ENCODE measurements at regions not wholly inside any gene's neighbourhood (a gene's known extent, or its start where the extent isn't known, plus 50 kb on each side); places are given as distances from the start of the nearest gene placed in this dataset.

DNA sequence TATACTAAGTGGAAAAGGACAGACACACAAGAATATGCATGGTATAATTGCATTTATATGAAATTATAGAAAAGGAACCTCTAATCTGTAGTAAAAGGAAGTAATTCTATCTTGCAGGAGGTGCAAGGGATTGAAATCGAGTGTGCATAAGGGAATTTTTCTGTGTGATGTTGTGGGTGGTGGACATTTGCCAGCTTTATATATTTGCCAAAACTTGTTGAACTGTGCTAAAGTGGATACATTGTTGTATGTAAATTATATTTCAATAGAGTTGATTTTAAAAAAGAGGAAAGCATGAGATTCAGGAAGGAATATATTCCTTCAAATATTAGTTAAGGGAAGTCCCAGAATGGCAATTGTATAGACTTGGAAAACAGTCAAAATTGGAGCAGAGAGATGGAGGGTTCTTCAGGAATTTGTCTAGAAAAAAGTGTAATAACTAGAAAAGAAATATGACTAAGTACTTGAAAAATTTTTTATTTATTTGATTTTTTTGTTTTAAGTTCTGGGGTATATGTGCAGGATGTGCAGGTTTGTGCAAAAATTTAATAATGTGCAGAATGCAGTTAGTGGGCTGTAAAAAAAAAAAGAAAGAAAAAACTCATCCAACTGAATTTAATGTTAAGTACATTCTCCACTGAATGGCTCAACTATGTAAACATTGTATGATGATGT is 96.1 kb downstream of the ARL4A start:
- no peak for DNase-seq (ENCODE audit: low read depth)

DNA sequence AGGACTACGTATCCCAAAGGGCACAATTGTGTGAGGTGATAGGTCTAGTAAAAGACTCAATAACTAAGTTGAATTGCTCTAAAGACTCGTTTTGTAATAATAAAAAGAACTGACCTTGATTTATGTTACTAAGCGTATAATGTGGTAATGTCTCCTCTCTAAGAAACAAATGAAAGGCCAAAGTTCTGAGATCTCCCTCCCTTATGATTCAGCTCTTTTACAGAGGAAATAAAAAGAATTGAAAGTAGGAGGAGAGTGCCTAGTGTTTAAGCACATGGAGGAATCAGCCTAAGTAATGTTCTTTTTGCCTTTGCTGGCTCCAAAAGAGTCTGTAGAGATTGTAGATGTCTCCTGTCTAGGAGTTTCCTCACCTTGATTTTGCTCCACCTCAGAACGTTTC is 98.0 kb downstream of the ARL4A start:
- DNase-seq (ENCODE audit: low read depth) = no peak

DNA sequence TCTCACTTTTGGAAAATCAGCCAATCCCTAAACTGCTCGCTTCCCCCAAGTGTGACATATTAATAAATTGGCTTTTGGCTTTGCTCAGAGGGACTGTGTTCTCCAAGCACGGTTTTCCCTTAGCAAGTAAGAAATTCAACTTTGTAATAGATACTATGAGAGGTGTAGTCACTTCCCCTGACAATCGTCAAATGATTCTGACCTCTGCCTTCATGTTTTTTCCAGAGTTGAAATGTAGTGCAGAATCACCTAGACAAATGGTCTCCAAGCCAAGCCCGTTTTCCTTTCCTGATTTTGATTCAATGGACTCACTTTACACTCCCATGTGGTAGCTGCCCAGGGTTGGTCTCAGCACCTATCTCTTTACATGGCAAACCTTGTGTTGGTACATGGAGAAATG is 99.1 kb downstream of the ARL4A start:
- DNase-seq (ENCODE audit: low read depth) = no peak

DNA sequence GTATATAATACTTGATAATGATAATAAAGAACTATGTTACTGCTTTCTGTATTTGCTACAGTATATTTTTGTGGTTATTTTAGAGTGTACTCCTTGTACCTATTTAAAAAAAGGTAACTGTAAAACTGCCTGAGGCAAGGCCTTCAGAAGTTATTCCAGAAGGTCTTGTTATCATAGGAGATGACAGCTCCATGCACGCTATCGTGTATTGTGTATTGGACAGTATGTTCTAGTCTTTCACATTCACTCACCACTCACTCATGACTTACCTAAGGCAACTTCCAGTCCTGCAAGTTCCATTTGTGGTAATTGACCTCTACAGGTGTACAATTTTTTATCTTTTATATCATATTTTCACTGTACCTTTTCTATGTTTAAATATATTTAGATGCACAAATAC is 100.7 kb downstream of the ARL4A start:
- no peak for DNase-seq (ENCODE audit: low read depth)

DNA sequence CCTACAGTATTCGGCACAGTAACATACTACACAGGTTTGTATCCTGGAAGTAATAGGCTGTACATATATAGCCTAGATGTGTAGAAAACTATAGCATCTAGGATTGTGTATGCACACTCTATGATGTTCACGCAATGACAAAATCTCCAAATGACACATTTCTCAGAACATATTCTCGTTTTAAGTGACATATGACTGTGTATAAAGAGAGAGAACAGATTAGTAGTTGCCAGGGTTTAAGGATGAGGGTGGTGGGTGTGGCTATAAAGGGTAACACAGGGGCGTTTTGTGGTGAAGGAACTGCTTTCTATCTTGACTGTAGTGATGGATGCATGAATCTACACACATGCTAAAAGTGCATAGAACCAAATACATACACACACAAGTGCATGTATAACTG is 101.2 kb downstream of the ARL4A start:
- no peak for DNase-seq (ENCODE audit: low read depth)

DNA sequence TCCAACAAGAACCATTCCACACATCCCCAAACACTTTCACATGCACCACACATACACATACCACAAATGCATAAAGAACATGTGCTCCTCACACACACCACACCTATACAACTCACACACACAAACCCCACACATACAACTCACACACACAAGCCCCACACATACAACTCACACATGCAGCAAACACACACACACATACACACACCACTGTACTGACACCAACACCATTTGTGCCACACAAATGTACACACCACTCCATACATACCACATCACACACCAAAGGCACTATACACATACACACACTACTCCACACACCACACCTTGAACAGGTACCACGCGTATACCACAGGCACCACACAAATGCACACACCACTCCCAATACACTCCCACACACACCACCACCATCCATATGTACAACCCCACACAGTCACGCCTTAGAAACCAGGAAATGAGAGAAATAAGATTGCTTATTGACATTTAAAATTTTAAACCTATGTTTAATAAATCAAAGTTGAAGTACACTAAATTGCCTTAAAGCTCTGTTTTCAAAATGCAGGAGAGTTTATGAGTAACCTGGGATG is 107.4 kb downstream of the ARL4A start:
- no peak for DNase-seq (ENCODE audit: low read depth)

DNA sequence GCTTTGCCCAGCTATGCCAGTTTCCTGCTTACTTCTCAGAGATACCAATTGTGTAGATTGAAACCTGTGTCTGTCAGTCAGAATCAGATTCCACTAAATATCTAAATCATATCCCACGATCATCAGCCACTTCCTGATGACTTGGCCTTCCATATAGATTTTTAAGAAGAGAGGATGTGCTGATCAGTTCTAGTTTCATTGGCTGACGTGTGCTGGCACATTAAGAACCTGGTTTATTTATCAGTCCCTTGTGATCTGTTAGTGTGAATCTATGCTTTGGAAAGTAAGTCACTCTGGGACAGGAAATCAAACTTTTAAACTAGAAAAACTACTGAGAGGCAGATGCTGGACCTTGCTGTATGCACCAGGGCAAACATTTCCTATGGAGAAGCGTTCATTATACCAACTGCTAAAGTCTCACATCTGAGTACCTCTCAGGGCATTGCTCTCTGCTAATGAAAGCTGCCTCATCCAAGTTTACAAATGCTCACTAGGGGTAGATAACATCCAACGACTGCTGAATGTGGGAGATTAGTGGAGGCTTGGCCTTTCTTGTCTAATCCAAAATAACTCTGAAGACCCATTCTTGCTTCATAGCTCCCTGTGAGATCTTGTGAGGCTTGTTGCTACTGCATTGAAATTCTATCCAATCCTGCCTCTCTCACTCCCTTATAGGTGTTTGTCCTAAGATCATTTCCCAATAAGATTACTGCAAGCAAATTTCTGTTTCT is 109.1 kb downstream of the ARL4A start:
- no peak for DNase-seq (ENCODE audit: low read depth)

DNA sequence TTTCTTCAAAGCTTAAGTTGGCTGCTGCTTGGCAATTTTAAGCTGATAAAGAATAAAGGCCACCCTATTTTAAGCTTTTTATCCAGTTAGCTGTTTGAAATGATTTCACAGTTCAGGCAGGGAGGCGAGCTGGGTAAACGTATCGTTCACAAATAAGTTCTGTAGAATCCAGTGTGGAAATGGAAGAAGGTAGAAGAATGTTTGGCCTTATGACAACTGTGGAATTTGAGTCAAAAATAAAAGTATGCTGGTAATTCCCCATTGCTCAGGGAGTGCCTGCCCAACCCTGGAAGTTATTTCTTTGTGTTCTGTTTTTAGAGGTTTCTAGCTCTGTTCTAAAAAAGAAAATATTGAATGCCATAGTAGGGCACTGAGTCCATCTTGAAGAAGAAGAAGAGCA is 113.1 kb downstream of the ARL4A start:
- DNase-seq (ENCODE audit: low read depth) = no peak

DNA sequence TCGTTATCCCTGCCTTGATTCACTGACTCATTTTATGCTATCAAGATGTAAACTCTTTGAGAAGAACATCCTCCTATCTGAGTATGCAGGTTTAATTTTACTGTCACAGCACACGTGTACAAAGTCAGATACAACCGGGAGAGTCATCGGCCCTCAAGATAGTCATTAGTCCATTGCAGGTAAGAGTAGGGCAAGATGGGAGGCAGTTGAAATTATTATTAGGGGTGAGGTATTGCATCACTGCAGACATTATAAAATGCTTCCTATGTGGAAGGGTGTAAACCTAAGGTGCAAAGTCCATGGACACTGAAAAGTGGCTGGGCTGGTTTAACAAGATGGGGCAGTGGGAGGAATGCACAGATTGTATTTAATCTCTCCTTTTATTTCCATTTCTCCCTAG is 113.7 kb downstream of the ARL4A start:
- no peak for DNase-seq (ENCODE audit: low read depth)

DNA sequence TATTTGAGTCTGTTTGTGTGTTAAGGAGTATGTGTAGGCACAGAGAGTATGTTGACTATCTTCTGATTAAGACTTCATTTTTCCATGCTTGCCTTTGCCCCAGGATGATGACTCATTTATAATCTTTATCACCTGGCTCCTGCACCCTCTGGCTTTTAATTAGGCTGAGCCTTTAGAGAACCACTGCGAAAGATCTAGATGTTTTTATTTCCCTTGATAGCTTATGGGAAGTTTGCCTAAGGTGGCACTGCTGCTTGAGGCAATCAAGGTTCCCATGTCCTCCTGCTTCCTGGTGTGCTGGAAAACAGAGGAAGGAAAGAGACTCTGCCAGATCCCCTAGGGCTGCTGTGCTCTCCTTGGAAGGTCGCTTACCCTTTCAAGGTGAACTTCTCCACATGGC is 114.6 kb downstream of the ARL4A start:
- no peak for DNase-seq (ENCODE audit: low read depth)

DNA sequence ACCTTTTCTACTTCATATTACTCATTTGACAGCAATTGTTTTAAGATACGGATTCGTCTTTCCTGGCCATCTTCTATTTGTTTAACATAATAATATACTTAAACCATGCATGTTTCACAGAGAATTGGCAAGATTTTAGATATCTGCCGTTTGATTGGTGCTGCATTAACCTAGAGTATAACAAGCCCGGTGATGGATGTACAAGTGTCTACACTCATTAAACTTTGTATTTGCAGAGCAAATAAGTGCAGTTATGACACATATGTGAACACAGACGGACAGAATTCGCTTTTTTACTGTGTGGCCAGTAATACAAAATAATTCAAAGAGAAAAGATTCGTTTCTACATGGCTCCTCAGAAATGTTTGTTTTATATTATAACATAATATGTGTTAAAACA is 116.1 kb downstream of the ARL4A start:
- no peak for DNase-seq (ENCODE audit: low read depth)

DNA sequence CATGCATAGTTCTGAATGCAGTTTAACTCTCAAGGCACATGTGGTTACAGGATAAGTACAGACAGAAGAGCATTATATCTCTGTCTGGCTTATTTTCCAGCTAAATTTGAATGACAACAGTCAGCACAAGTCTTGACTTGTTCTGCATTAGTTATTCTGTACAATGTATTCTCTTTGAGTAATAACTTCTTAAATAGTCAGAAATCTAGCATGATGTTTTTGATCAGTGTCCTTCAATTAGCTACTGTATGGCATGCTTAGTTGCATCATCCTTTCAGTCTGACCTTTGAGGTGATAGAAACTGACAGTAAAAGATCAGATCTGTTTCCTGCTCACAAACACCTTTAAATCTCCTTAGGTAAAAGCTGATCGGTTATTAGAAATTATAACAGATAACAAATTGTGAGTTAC is 118.1 kb downstream of the ARL4A start:
- no peak for DNase-seq (ENCODE audit: low read depth)

DNA sequence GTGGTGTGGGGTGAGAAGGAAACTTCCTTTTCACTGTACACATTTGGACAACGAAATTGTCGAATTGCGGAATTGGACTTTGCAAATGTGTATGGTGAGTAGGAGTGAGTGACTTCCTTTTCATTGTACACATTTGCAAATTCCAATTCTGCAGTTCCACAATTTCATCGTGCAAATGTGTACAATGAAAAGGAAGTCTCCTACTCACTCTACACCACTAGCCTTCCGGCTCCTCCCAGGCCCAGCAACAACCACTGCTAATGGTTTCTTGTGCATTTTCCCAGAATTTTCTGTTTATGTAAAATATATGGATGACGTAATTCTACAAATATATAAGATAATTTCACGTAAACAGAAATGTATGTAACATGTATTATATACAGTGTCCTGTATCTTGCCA is 118.5 kb downstream of the ARL4A start:
- DNase-seq (ENCODE audit: low read depth) = no peak

DNA sequence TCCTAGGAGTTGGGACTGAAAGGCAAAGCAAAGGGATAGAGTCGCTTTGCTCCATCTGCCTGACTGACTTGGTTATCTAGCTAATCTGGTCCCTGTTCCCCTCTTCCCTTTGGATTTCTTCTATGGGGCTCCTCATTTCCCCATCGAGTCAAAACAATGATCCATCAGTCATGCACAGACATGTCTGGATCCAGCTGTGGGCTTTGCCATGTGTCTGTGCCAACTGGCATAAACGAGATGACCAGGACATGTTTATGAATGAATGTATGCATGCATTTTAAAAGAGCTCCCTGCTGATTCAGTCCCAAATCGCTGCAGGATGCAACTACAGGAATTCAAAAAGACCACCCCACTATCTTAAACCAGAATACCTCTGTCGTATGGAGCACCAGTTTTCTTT is 122.0 kb downstream of the ARL4A start:
- no peak for DNase-seq (ENCODE audit: low read depth)

DNA sequence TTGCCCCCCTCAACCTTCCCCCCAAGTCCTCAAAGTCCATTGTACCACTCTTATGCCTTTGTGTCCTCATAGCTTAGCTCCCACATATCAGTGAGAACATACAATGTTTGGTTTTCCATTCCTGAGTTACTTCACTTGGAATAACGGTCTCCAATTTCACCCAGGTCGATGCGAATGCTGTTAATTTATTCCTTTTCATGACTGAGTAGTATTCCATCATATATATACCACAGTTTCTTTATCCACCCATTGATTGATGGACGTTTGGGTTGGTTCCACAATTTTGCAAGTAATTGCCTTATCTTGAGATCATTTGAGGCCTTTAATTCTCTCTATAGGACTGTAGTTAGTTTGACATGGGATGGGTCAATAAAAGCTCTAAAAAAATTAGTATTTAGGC is 124.7 kb downstream of the ARL4A start:
- no peak for DNase-seq (ENCODE audit: low read depth)

DNA sequence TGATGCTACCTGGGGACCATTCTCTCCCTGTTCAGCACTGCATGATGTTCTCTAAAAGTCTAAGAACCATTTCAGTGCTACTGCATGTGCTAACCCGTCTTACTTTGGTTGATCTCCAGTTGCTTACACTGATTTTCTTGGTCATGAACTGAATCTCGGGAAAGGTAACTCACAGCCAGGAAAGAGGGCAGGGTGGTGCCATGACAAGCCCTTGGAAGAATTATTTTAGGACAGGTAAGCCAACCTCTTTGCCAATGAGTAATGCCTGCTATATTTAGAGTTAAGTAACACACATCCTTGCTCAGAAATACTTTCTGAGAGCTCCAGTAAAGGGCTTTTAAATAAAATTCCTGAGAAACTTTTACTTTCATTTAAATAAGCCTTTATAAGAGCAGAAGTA is 126.7 kb downstream of the ARL4A start:
- no peak for DNase-seq (ENCODE audit: low read depth)

DNA sequence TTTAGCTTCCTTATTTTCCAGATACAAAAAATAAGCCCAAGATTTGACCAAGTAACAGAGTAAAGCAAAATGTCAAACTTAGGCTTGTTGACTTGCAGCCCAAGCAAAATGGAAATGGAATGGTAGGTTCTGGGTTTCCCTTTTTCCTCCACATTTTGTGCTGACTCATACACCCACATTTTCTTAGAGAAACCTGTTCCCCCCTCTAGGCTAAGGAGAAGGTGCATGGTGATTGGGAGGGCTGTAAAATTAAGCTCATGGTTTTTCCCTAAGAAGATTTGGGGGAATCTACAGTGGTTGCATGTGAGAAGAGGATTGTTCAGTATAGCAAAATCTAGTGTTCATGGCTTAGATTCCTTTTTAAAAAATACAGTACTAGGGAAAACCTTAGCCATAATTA is 127.4 kb downstream of the ARL4A start:
- no peak for DNase-seq (ENCODE audit: low read depth)

DNA sequence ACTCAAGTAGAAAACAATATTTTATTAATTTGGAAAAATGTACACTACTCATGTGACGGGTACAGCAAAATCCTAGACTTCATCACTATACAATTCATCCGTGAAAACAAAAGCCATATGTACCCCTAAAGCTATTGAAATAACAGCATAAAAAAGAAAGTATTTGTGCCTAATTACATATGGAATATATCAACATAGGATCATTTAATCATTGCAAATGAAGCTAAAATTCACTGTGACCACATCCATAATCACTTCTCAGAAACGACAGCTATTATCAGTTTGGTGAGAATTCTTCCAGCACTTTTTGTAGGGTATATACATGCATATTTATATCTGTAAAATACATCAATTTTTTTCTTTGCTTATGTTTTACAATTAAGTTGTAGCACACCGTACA is 128.0 kb downstream of the ARL4A start:
- DNase-seq (ENCODE audit: low read depth) = no peak

DNA sequence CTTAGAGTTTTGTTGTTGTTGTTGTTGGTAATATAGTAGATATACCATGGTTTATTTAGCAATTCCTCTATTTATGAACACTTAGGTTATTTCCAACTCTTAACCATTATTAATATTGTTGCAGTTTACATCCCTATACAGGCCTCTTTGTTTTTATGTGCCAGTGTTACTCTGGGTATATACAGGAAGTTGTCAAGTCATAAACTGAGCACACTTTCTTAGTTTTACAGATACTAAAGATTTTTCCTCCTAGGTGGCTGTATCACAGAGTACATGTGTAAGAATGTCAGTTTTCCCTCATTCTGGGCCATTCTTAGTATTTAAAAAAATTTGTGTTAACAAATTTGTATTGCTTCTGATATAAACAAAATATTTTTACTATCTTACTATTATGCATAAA is 128.4 kb downstream of the ARL4A start:
- no peak for DNase-seq (ENCODE audit: low read depth)

DNA sequence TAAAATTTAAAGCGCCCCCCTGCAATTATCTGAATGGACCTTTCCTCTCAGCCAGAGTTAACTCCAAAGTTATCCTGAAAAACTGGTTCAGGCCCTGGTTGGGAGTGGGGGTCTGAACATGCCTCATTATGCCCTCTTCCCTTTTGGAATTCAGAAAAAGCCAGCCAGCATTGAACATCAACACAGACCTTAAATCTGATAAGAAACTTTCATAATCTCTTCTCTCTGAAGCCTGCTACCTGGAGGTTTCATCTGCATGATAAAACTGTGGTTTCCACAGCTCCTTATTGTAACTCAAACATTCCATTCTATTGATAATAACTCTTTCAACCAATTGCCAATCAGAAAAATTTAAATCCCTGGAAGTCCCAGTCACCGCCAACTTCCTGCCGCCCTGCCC is 133.3 kb downstream of the ARL4A start:
- no peak for DNase-seq (ENCODE audit: low read depth)

DNA sequence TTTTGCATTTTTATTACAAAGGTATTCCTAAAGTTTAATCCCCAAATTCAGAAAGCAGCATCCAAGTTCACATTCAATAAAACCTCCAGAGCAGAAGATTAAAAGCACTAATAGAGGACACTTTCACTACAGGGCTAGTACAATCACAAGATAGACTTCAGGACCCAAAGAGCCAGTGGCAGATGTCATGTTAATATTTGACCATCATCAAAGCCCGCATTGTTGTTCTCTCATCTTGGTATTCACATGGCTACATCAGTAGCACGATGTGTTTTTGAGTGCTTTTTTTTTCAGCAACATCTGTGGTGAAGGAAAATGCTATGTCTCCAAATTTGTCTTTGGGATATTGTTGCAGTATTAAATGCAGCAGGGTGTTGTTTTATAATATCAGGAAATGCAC is 134.3 kb downstream of the ARL4A start:
- no peak for DNase-seq (ENCODE audit: low read depth)

DNA sequence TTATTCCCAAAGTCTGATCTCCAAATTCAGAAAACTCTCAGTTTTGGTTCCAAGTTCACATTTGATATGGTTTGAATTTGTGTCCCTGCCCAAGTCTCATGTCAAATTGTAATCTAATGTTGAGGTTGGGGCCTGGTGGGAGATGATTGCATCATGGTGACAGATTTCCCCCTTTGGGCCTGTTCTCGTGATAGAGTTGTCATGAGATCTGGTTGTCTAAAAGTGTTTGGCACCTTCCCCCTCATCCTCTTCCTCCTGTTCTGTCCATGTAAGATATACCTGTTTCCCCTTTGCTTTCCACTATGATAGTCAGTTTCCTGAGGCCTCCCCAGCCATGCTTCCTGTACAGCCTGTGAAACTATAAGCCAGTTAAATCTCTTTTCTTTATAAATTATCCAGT is 138.6 kb downstream of the ARL4A start:
- no peak for DNase-seq (ENCODE audit: low read depth)

DNA sequence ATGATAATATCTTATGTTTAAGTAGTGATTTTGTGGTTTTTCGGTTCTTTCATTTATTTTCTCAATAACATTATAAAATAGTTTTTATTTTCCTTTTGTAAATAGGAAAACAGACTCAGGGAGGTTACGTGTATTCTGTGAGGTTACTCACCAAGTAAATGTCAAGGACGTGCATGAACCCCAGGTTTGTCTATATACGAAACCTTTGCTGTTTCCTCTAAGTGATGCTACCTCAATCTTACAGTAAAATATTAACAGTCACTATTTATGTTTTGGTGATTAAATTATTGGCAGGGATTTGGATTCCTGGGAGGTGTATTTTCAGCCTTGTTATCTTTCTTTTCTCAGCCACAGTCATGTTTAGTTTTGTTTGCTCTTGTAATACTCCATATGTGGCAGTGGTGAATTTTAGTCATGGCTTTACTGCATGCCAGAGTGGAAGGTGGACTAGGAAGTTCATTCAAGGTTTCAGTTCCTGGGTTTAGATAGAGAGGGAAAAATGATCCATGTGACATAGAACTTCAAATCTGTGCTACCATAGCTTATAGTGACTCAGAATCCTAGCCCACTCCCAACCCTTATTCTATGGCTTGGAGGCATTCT is 139.9 kb downstream of the ARL4A start:
- no peak for DNase-seq (ENCODE audit: low read depth)
